ENCODE measurements at regions not wholly inside any gene's neighbourhood (a gene's known extent, or its start where the extent isn't known, plus 50 kb on each side); places are given as distances from the start of the nearest gene placed in this dataset.

GRCh38 chr6:154648888-154649205, 84.4 kb upstream of the SCAF8 start:
- no peaks in the 10 kb centered on the region for H4K20me1 ChIP-seq (ENCODE audit: insufficient read depth)
- no peak overlapping the region for H3K9ac ChIP-seq (ENCODE audit: low read length)
- no peaks in the 10 kb centered on the region for H3K9me2 ChIP-seq (ENCODE audit: insufficient read depth)
- no peak for DNase-seq (ENCODE audit: low read depth, low spot score)
- intact Hi-C loops (cut with micrococcal nuclease) = no loop called here
- no peaks in the 10 kb centered on the region for H3K27me3 ChIP-seq (ENCODE audit: insufficient read depth, low read length)
- no peak overlapping the region for H3K4me3 ChIP-seq (replicated peaks in 1 of 2; ENCODE audit: low read depth in 1 of 2, low read length in 2 of 2)
- H3K79me2 ChIP-seq (ENCODE audit: insufficient read depth, low read length) = no peaks in the 10 kb centered on the region
- no peaks in the 10 kb centered on the region for H3K36me3 ChIP-seq (ENCODE audit: control insufficient read depth in 1 of 2, insufficient read depth in 2 of 2, low read length in 2 of 2)
- H3K27ac ChIP-seq (ENCODE audit: low read depth, low read length) = no peak overlapping the region
- no peaks in the 10 kb centered on the region for H3K4me1 ChIP-seq (ENCODE audit: control insufficient read depth in 1 of 2, insufficient read depth in 2 of 2, low read length in 2 of 2)
- TF ChIP-seq ZNF274 (IDR thresholded peaks at IDR 0.05; ENCODE audit: low read depth, low read length) = no peak
- no peak for TF ChIP-seq CEBPB (IDR thresholded peaks at IDR 0.05; ENCODE audit: low read depth)
- no peak for TF ChIP-seq CBX3 (IDR thresholded peaks at IDR 0.05; ENCODE audit: low read depth)
- no peak for TF ChIP-seq ZFX (IDR thresholded peaks at IDR 0.05)
- no peak for TF ChIP-seq EZH2 (IDR thresholded peaks at IDR 0.05)
- TF ChIP-seq MAX (IDR thresholded peaks at IDR 0.05) = no peak
- no peak for TF ChIP-seq JUND (IDR thresholded peaks at IDR 0.05)
- no peak for TF ChIP-seq TCF7L2 (IDR thresholded peaks at IDR 0.05; ENCODE audit: borderline replicate concordance, extremely low read depth, insufficient read depth, insufficient read length)
- no peak for TF ChIP-seq POLR2A (IDR thresholded peaks at IDR 0.05; ENCODE audit: borderline replicate concordance, extremely low read depth, insufficient read depth, insufficient read length)
- RAD21 ChIA-PET (ENCODE audit: low non-redundant PET in 1 of 2, low total read pairs in 2 of 2, uncharacterized antibody in 2 of 2, unreplicated experiment in 2 of 2) = no interaction called here
- BruUV-seq (replicated peaks) = no TSS peak
- ATAC-seq = no peak
- CTCF ChIA-PET = no interaction called here
- H3K9me3 ChIP-seq (ENCODE audit: control insufficient read depth in 1 of 2, insufficient read depth in 1 of 2, low read depth in 1 of 2, low read length in 2 of 2) = no peaks in the 10 kb centered on the region
- H3K4me2 ChIP-seq (ENCODE audit: low read length) = no peak overlapping the region
- POLR2A ChIA-PET = no interaction called here
- H2AFZ ChIP-seq (ENCODE audit: low read depth, low read length, poor library complexity, severe bottlenecking) = no peak overlapping the region

GRCh38 chr6:154649721-154650120, 83.5 kb upstream of the SCAF8 start:
- no peak for DNase-seq (ENCODE audit: low read depth, low spot score)

More at GRCh38 chr6:154649721-154650120, 83.5 kb upstream of the SCAF8 start:
- Histone ChIP-seq H3K79me2 (ENCODE audit: insufficient read depth, low read length) (no peaks in the 10 kb centered on the region), H3K4me3 (replicated peaks in 1 of 2; ENCODE audit: low read depth in 1 of 2, low read length in 2 of 2) (no peak overlapping the region), H2AFZ (ENCODE audit: low read depth, low read length, poor library complexity, severe bottlenecking) (no peak overlapping the region), H3K27me3 (ENCODE audit: insufficient read depth, low read length) (no peaks in the 10 kb centered on the region), H4K20me1 (ENCODE audit: insufficient read depth) (no peaks in the 10 kb centered on the region), H3K27ac (ENCODE audit: low read depth, low read length) (no peak overlapping the region), H3K9ac (ENCODE audit: low read length) (no peak overlapping the region), H3K9me3 (ENCODE audit: control insufficient read depth in 1 of 2, insufficient read depth in 1 of 2, low read depth in 1 of 2, low read length in 2 of 2) (no peaks in the 10 kb centered on the region), H3K9me2 (ENCODE audit: insufficient read depth) (no peaks in the 10 kb centered on the region), H3K36me3 (ENCODE audit: control insufficient read depth in 1 of 2, insufficient read depth in 2 of 2, low read length in 2 of 2) (no peaks in the 10 kb centered on the region), H3K4me1 (ENCODE audit: control insufficient read depth in 1 of 2, insufficient read depth in 2 of 2, low read length in 2 of 2) (no peaks in the 10 kb centered on the region), H3K4me2 (ENCODE audit: low read length) (no peak overlapping the region)
- CTCF ChIA-PET = no interaction called here
- intact Hi-C loops (cut with micrococcal nuclease) = no loop called here
- no TSS peak for BruUV-seq (replicated peaks)
- TF ChIP-seq YY1 (IDR thresholded peaks at IDR 0.05; ENCODE audit: extremely low read depth, insufficient replicate concordance, low read depth, low read length) = no peak
- no peak for TF ChIP-seq FOSL1 (IDR thresholded peaks at IDR 0.05; ENCODE audit: low read depth)
- TF ChIP-seq ZNF274 (IDR thresholded peaks at IDR 0.05; ENCODE audit: low read depth, low read length) = no peak
- TF ChIP-seq ATF3 (IDR thresholded peaks at IDR 0.05) = no peak
- RAD21 ChIA-PET (ENCODE audit: low non-redundant PET in 1 of 2, low total read pairs in 2 of 2, uncharacterized antibody in 2 of 2, unreplicated experiment in 2 of 2) = no interaction called here
- ATAC-seq = no peak
- POLR2A ChIA-PET = no interaction called here
